ENCODE measurements at regions not wholly inside any gene's neighbourhood (a gene's known extent, or its start where the extent isn't known, plus 50 kb on each side); places are given as distances from the start of the nearest gene placed in this dataset.

DNA sequence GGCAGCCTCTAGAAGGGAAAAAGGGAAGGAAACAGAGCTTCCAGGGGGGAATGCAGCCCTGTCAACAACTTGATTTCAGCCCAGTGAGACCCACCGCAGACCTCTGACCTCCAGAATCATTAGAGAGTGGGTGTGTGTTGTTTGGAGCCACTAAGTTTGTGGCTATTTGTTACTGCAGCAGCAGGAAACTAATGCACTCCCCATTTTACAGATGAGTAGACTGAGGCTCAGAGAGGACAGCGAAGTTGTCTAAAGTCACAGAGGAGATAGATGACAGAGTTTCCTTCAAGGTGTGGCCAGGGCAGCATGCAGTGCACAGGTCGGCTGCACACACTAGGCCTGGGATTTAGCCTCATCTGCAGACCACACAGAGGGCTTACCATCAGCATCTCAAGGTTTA is 81.8 kb upstream of the ALDH1L1 start:
- DNase-seq (ENCODE audit: low spot score, unreplicated experiment), result no peak
- peaks cover 14% of the 10 kb centered on the region for H3K4me1 Mint-ChIP-seq (ENCODE audit: low read depth)
- H3K36me3 Mint-ChIP-seq (ENCODE audit: insufficient read depth), result no peaks in the 10 kb centered on the region
- TF ChIP-seq, protein P1, sequence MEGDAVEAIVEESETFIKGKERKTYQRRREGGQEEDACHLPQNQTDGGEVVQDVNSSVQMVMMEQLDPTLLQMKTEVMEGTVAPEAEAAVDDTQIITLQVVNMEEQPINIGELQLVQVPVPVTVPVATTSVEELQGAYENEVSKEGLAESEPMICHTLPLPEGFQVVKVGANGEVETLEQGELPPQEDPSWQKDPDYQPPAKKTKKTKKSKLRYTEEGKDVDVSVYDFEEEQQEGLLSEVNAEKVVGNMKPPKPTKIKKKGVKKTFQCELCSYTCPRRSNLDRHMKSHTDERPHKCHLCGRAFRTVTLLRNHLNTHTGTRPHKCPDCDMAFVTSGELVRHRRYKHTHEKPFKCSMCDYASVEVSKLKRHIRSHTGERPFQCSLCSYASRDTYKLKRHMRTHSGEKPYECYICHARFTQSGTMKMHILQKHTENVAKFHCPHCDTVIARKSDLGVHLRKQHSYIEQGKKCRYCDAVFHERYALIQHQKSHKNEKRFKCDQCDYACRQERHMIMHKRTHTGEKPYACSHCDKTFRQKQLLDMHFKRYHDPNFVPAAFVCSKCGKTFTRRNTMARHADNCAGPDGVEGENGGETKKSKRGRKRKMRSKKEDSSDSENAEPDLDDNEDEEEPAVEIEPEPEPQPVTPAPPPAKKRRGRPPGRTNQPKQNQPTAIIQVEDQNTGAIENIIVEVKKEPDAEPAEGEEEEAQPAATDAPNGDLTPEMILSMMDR (IDR thresholded peaks at IDR 0.05; ENCODE audit: unreplicated experiment), result no peak
- no peaks in the 10 kb centered on the region for H3K9me3 Mint-ChIP-seq (ENCODE audit: low read depth)
- no peak overlapping the region for H3K4me3 Mint-ChIP-seq (ENCODE audit: low read depth)
- H3K27ac Mint-ChIP-seq, result no peak overlapping the region
- H3K27me3 Mint-ChIP-seq, result peaks cover 19% of the 10 kb centered on the region

DNA sequence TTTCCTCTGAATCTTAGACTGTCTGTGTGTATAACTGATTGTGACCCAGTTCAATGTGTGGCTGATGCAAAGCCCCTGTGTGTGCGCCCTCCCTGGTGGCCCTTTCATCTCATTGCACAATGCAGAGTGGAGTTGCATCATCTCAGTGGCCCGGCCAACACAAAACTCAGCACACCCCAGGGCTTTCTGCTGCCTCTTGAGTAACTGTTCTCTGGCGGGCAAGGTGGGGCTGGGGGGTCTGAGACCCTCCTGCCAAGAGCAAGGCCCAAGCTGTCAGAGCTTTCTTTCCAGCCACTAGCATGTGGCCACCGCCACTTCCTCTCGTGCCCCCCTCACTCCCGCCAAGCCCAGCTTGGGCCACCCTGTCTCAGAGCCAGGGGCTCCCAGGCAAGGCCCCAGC is 80.7 kb upstream of the ALDH1L1 start:
- Mint-ChIP-seq H3K4me3 (ENCODE audit: low read depth) (no peak overlapping the region), H3K36me3 (ENCODE audit: insufficient read depth) (no peaks in the 10 kb centered on the region), H3K27me3 (peaks cover 19% of the 10 kb centered on the region), H3K4me1 (ENCODE audit: low read depth) (peaks cover 11% of the 10 kb centered on the region), H3K9me3 (ENCODE audit: low read depth) (no peaks in the 10 kb centered on the region), H3K27ac (peak overlapping the region; percentile 64)
- no peak for DNase-seq (ENCODE audit: low spot score, unreplicated experiment)
- TF ChIP-seq, protein P1 (IDR thresholded peaks at IDR 0.05; ENCODE audit: unreplicated experiment), result peak; percentile 14

DNA sequence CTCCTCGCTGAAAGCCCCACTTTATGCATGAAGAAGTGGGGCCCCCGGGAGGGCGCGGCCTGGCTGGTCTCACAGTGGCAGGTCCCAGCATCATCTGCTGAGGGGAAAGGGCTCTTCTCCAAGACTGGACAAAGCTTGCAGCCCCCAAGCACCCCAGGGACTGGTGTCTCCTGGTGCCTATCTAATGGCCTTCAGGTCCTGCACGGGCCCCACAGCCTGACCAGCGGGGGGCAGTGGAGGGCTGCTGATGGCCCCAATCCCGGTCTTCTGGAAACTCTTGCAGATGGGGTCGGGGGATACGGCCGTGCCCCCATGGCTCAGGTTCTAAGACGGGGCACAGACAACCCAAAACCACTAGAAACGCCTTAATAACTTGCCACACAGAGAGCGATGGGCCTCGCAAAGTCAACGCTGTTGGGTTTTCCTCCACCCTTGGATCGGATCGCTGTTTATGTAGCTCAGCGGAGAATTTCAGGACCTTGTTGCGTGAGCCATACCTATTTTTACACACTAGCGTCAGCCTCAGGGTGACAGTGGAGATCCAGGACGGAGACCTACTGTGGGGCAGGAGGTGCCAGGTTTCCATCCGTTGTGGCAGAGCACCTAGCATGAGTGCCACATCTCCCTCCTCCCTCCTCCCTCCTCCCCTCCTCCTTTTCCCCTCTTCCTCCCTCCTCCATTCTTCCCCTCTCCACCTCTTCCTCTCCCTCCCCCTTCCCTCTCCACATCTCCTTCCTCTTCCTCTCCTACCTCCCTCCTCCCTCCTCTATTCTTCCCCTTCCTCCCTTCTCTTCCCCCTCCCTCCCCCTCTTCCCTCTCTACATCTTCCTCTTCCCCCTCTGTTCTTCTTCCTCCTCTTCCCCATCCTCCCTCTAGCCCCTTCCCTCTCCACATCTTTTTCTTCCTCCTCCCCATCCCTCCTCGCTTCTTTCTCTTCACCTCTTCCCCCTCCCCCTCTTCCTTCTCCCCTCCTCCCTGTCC is 79.3 kb upstream of the ALDH1L1 start:
- H3K27ac Mint-ChIP-seq, result no peak overlapping the region
- TF ChIP-seq, protein P1 (IDR thresholded peaks at IDR 0.05; ENCODE audit: unreplicated experiment), result peak; percentile 64
- H3K36me3 Mint-ChIP-seq (ENCODE audit: insufficient read depth), result no peaks in the 10 kb centered on the region
- peak overlapping the region; percentile 26 for H3K4me3 Mint-ChIP-seq (ENCODE audit: low read depth)
- peaks cover 19% of the 10 kb centered on the region for H3K27me3 Mint-ChIP-seq
- peaks cover 3% of the 10 kb centered on the region for H3K4me1 Mint-ChIP-seq (ENCODE audit: low read depth)
- no peak for DNase-seq (ENCODE audit: low spot score, unreplicated experiment)
- no peaks in the 10 kb centered on the region for H3K9me3 Mint-ChIP-seq (ENCODE audit: low read depth)

DNA sequence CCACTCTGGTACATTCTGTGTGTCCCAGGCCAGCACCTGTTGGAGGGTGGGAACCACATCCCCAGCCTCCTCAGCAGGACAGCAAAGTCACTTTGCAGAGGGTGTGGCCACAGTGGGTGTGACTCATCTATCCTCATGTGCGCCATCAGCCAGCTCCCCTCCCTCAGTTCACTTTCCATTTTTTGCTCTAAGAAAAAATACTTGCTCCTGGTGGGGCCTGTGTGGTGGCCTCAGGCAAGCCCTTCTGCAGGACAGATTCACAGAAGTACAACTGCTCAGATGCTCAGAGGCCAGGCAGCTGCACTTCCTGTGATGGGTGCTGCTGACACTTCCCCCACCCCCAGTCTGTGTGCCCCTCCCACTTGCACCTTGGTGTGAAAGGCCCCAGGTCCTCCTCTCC is 78.3 kb upstream of the ALDH1L1 start:
- Mint-ChIP-seq H3K27ac (no peak overlapping the region), H3K4me3 (ENCODE audit: low read depth) (no peak overlapping the region)

DNA sequence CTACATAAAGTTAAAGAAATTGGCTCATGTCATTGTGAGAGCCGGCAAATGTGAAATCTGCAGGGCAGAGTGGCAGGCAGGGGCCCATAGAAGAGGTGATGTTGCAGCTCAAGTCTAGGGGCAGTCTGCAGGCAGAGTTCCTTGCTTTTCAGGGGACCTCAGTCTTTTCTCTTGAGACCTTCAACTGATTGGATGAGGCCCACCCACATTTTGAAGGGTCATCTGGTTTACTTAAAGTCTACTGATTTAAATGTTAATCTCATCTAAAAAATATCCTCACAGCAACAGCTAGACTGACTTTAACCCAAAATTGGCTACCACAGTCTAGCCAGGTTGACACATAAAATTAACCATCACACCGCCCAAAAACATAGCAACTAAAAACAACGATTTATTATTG is 77.6 kb upstream of the ALDH1L1 start:
- H3K9me3 Mint-ChIP-seq (ENCODE audit: low read depth), result no peaks in the 10 kb centered on the region
- no peaks in the 10 kb centered on the region for H3K36me3 Mint-ChIP-seq (ENCODE audit: insufficient read depth)
- TF ChIP-seq, protein P1 (IDR thresholded peaks at IDR 0.05; ENCODE audit: unreplicated experiment), result no peak
- H3K4me1 Mint-ChIP-seq (ENCODE audit: low read depth), result peaks cover 3% of the 10 kb centered on the region
- DNase-seq (ENCODE audit: low spot score, unreplicated experiment), result no peak
- no peak overlapping the region for H3K27ac Mint-ChIP-seq
- H3K4me3 Mint-ChIP-seq (ENCODE audit: low read depth), result no peak overlapping the region
- H3K27me3 Mint-ChIP-seq, result peaks cover 18% of the 10 kb centered on the region

More for the DNA sequence above, 78.3 kb upstream of the ALDH1L1 start:
- TF ChIP-seq, protein P1 (IDR thresholded peaks at IDR 0.05; ENCODE audit: unreplicated experiment), result no peak
- H3K4me1 Mint-ChIP-seq (ENCODE audit: low read depth), result peaks cover 3% of the 10 kb centered on the region
- no peaks in the 10 kb centered on the region for H3K9me3 Mint-ChIP-seq (ENCODE audit: low read depth)
- H3K36me3 Mint-ChIP-seq (ENCODE audit: insufficient read depth), result no peaks in the 10 kb centered on the region
- DNase-seq (ENCODE audit: low spot score, unreplicated experiment), result no peak
- peaks cover 19% of the 10 kb centered on the region for H3K27me3 Mint-ChIP-seq
